ENCODE measurements at regions not wholly inside any gene's neighbourhood (a gene's known extent, or its start where the extent isn't known, plus 50 kb on each side); places are given as distances from the start of the nearest gene placed in this dataset.

GRCh38 chr5:174423558-174423957 lies 300.8 kb upstream of the MSX2 start:
- no peak for TF ChIP-seq POLR2AphosphoS5 (IDR thresholded peaks at IDR 0.05)
- TF ChIP-seq POLR2A (IDR thresholded peaks at IDR 0.05), result no peak
- intact Hi-C loops (cut with DNase I; ENCODE audit: low total_unique reads), result loop anchor here (10.0 kb wide), 1 partner anchor 371 kb away; no protein-coding TSS in a partner anchor
- Histone ChIP-seq H3K36me3 (no peaks in the 10 kb centered on the region), H3K4me1 (no peaks in the 10 kb centered on the region), H3K4me3 (no peak overlapping the region), H3K9me3 (no peaks in the 10 kb centered on the region), H3K27me3 (no peaks in the 10 kb centered on the region), H3K27ac (no peak overlapping the region)
- no peak for DNase-seq (ENCODE audit: low spot score in 2 of 2)

GRCh38 chr5:174424219-174425053 lies 299.9 kb upstream of the MSX2 start:
- H3K27me3 ChIP-seq, result no peaks in the 10 kb centered on the region
- intact Hi-C loops (cut with DNase I; ENCODE audit: low total_unique reads), result loop anchor here (10.0 kb wide), 1 partner anchor 370 kb away; no protein-coding TSS in a partner anchor
- TF ChIP-seq CTCF (IDR thresholded peaks at IDR 0.05) (no peak), POLR2A (IDR thresholded peaks at IDR 0.05) (no peak), POLR2AphosphoS5 (IDR thresholded peaks at IDR 0.05) (no peak)
- no peaks in the 10 kb centered on the region for H3K4me1 ChIP-seq
- no peaks in the 10 kb centered on the region for H3K36me3 ChIP-seq
- H3K4me3 ChIP-seq, result no peak overlapping the region
- H3K9me3 ChIP-seq, result no peaks in the 10 kb centered on the region
- peak in 1 of 2 donors; percentile 29 for DNase-seq (ENCODE audit: low spot score in 2 of 2)
- peak overlapping the region in 1 of 2 donors; percentile 7 for H3K27ac ChIP-seq

- Histone ChIP-seq H3K9me3 (no peaks in the 10 kb centered on the region), H3K27me3 (no peaks in the 10 kb centered on the region), H3K4me3 (no peak overlapping the region), H3K4me1 (no peaks in the 10 kb centered on the region), H3K27ac (peak overlapping the region; percentile 21 to 39), H3K36me3 (no peaks in the 10 kb centered on the region)
- peak in 1 of 2 donors; percentile 40 for DNase-seq (ENCODE audit: low spot score in 2 of 2)
- intact Hi-C loops (cut with DNase I; ENCODE audit: low total_unique reads), result loop anchor here (10.0 kb wide), 1 partner anchor 369 kb away; no protein-coding TSS in a partner anchor
- TF ChIP-seq POLR2AphosphoS5 (IDR thresholded peaks at IDR 0.05) (no peak), POLR2A (IDR thresholded peaks at IDR 0.05) (no peak), CTCF (IDR thresholded peaks at IDR 0.05) (no peak)
These were observed 299.0 kb upstream of the MSX2 start for GRCh38 chr5:174425271-174425963.

- peak overlapping the region; percentile 21 to 39 for H3K27ac ChIP-seq
- TF ChIP-seq POLR2A (IDR thresholded peaks at IDR 0.05) (no peak), POLR2AphosphoS5 (IDR thresholded peaks at IDR 0.05) (no peak), CTCF (IDR thresholded peaks at IDR 0.05) (no peak)
- H3K36me3 ChIP-seq, result no peaks in the 10 kb centered on the region
- no peak overlapping the region for H3K4me3 ChIP-seq
- DNase-seq (ENCODE audit: low spot score in 2 of 2), result no peak
- intact Hi-C loops (cut with DNase I; ENCODE audit: low total_unique reads), result loop anchor here (10.0 kb wide), 1 partner anchor 369 kb away; no protein-coding TSS in a partner anchor
- no peaks in the 10 kb centered on the region for H3K4me1 ChIP-seq
- H3K9me3 ChIP-seq, result no peaks in the 10 kb centered on the region
- H3K27me3 ChIP-seq, result no peaks in the 10 kb centered on the region
These were observed 298.5 kb upstream of the MSX2 start for GRCh38 chr5:174425964-174426290.

- Histone ChIP-seq H3K9me3 (no peaks in the 10 kb centered on the region), H3K36me3 (no peaks in the 10 kb centered on the region), H3K27ac (no peak overlapping the region), H3K4me1 (no peaks in the 10 kb centered on the region), H3K27me3 (no peaks in the 10 kb centered on the region), H3K4me3 (no peak overlapping the region)
- DNase-seq (ENCODE audit: low spot score in 2 of 2), result no peak
- intact Hi-C loops (cut with DNase I; ENCODE audit: low total_unique reads), result loop anchor here (10.0 kb wide), 1 partner anchor 368 kb away; no protein-coding TSS in a partner anchor
- TF ChIP-seq CTCF (IDR thresholded peaks at IDR 0.05) (no peak), POLR2AphosphoS5 (IDR thresholded peaks at IDR 0.05) (no peak), POLR2A (IDR thresholded peaks at IDR 0.05) (no peak)
These were observed 298.0 kb upstream of the MSX2 start for GRCh38 chr5:174426388-174426787.
